HG02763 (cell line): ENCODE measurements at regions not wholly inside any gene's neighbourhood (a gene's known extent, or its start where the extent isn't known, plus 50 kb on each side); places are given as distances from the start of the nearest gene placed in this dataset.
"Not testable (repeated sequence)": the region's sequence is repeated elsewhere in the genome, so short reads cannot be mapped to it uniquely, and the experiment has no call there.

Source experiments
- ATAC-seq: cut with Tn5 transposase; IDR thresholded peaks from one replicate; pipeline ENCODE4 v1.9.1; 2021; ENCODE audit warnings: mild to moderate bottlenecking, moderate library complexity; ENCODE audit not compliant: unreplicated experiment

DNA sequence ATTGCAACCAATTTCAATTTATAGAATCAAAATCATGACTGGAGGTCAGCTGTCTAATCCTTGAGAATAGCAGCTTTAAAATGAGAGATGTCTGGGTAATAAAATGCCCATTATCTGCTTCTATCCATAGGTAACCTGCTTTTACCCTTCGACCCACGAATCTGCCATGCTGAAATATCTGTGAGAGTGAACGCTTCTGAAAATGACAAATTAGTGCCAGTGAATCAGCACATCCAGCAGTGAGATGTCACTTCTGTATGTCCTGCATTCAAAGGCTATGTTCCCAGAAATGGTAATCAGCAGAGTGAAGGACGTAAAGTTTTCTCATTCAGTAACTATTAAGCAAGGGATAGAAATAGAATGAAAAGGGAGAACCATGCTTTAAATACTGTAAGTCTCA lies 532.4 kb upstream of the ITGA1 start:
- no peak for ATAC-seq

DNA sequence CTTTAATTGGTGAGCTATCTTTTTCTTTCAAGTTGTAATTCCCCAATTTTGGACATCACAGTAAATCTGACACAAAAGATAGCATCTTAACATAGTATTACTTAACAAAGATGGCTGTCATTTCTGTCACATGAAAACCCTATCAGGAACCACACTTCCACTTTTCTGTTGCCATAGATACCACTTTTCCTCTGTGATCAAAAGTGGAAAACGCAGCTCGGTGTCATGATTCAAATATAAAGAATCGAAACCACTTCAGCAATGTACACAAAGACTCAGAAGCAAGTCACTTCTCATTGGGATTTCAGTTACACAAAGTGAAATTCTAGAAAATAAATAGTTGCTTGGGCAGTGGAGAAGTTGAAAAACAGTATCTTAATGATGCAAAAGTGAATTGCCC lies 524.9 kb upstream of the ITGA1 start:
- ATAC-seq, result no peak

DNA sequence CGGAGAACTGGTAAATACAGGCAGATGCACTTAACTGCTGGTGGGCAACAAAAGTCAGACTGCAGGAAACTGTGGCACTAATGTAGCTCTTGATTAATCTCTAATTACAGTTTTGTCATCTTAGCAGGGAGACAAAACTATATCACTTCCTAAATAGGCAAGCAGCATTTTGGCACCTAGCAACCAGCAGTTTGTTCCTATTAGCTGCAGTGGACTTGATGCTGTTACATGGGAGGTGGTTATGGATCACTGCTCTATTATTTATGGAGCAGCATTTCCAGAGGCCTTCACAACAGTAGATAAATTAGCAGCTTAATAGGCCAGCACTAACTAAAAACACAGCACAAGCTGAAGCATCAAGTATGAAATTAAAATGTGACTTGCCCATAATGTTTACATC lies 518.3 kb upstream of the ITGA1 start:
- no peak for ATAC-seq

GRCh38 chr5:52269859-52270258 lies 517.9 kb upstream of the ITGA1 start:
- no peak for ATAC-seq

DNA sequence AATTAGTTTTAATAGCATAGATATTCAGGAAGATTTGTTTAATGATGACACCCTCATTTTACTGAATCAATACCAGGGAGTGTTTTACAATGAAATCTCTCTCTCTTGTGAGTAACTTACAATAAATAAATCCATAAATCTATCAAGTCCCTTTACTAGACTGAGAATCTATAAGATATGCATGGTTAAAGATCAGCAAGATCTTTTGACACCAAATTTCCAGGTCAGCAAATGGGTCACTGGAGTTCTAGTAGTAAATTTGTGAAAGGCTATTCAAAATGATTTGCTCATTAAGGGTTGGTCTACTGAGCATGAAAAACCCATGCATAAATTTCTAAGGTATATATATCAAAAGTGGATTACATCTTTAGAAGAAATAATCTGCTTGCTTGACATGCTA lies 512.1 kb upstream of the ITGA1 start:
- ATAC-seq, result no peak

- ATAC-seq, result no peak
These were observed 510.6 kb upstream of the ITGA1 start for GRCh38 chr5:52277101-52277500.

DNA sequence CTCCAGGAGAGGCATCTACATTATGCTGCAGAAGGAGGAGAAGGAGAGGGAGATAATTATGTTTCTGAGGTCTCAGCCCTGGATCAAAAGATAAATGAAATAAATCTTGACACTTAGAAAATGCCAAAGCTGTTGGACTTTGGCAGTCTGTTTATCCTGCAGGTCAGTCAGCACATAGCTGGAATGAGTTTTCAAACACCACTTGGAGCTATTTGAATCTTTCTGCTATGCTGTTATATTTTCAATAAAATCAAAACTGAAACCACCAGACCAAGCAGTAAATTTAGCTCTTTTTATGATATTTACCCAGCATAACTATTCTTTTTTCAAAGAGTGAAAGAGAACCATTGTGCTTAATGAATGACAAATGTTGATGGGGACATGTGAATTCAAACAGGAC lies 505.1 kb upstream of the ITGA1 start:
- no peak for ATAC-seq

DNA sequence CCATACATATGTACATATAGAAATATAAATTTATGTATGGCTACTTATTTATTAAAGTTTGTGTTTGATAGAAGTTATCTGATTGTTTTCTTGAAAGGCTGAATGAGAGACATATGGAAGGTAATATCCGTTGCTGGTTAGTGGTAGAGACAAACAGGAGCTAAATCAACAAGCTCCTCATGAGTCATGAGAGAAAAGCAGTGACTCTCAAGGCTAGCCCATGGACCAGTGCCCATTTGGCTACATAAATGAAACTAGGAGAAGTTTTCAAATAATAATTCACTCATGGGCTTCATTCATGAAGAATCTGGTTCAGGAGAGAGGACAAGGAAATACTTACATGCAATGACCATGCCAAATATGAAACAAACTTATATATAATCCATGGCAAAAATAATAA lies 504.5 kb upstream of the ITGA1 start:
- ATAC-seq, result no peak

DNA sequence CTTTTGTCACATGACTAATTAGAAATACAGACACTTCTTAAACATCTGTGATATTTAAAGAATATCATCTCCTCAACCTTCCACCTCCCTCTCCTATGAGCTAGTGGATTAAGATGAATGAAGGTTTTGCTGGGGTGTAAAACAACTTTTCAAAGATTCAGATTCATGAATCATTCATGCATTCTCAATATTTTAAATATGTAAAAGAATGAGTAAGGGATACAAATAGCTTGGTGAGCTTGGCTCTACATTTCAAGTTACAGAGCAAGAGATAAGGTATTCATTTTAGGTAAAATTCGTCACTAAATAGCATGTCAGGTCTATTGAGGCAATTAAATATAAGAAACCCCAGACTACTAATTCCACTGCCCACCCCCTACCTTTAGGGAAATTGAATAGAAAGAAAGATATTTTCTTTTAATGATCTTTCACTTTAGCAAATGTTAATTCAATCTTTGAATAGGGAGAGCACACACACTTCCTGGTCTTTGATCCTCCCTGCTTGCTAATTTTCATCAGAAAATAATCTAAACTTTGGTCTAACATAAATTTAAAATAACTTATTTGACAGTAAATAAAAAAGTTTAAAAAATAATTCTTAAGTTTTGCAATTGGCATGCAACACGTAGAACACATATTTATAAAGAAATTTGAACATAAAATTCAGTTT lies 486.9 kb upstream of the ITGA1 start:
- ATAC-seq, result no peak

GRCh38 chr5:52304816-52305215 lies 482.9 kb upstream of the ITGA1 start:
- not testable (repeated sequence) for ATAC-seq

- ATAC-seq, result no peak
These were observed 459.4 kb upstream of the ITGA1 start for GRCh38 chr5:52328220-52328806.

- no peak for ATAC-seq
These were observed 456.0 kb upstream of the ITGA1 start for GRCh38 chr5:52331725-52332124.

- no peak for ATAC-seq
These were observed 453.3 kb upstream of the ITGA1 start for GRCh38 chr5:52334367-52334766.

DNA sequence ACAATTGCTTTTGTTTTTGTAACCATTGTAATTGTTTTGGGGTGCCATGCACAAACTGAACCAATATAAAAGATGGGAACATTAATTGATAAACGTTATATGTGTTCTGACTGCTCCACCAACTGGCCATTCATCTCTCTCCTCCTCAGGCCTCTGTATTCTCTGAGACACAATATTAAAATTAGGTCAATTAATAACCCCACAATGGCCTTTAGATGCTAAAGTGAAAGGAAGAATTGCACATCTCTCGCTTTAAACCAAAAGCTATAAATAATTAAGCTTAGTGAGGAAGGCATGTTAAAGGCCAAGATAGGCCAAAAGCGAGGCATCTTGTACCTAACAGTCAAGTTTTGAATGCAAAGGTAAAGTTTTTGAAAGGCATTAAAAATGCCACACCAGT lies 448.4 kb upstream of the ITGA1 start:
- no peak for ATAC-seq

DNA sequence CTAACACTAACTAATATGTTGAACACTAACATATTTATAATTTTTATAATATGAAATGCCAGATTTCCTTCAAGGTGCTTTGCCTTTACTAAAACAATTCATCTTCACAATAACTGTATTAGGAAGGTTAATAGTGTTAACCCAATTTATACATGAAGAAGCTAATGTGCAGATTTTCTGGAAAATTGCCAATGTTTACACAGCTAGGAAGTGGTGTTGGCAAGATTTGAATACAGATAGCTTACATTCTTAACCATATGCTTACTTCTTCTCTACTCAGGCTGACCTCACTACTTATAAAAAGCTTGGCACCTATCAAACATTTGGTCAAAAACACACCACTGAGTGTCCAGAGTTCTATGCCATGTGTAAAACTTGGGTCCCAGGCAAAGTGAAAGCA lies 445.4 kb upstream of the ITGA1 start:
- ATAC-seq, result no peak

- ATAC-seq, result no peak
These were observed 431.3 kb upstream of the ITGA1 start for GRCh38 chr5:52356311-52356918.

GRCh38 chr5:52359261-52359660 lies 428.5 kb upstream of the ITGA1 start:
- ATAC-seq, result no peak

DNA sequence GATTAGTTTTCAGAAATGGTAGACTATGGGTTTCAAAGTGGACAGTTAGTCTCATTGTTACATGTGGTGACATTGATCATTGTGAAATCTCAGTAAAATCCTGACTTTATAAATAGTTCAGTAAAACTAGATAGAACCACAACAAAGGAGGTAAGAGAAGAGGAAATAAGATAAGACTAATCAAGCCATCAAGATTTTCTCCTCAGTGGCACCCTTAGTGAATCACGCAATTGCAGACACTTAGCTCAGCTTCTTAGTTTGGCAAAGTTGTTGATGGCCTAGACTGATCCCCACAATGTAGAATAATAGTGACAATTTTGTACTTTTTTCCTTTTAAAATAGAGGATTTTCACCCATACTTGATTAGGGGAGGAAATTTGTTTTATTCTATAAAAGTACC lies 426.7 kb upstream of the ITGA1 start:
- ATAC-seq, result no peak

GRCh38 chr5:52374286-52374685 lies 413.4 kb upstream of the ITGA1 start:
- no peak for ATAC-seq

DNA sequence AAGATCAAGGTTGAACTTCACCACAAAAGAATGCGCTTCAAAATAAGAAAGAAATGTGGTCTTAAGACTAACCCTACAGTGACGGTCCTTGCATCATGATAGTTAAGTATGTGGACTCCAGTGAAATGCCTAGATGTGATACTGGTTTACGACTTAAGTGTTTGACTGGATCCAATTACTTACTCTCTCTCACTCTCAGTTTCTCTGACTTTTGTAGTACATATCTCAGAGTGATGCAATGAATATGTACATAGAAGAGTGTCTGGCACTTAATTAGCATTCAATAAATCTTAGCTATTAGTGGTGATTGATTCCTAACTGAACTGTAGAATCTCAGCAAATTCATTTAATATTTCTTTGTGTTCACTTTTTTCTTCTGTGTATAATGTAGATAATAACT lies 411.7 kb upstream of the ITGA1 start:
- no peak for ATAC-seq

DNA sequence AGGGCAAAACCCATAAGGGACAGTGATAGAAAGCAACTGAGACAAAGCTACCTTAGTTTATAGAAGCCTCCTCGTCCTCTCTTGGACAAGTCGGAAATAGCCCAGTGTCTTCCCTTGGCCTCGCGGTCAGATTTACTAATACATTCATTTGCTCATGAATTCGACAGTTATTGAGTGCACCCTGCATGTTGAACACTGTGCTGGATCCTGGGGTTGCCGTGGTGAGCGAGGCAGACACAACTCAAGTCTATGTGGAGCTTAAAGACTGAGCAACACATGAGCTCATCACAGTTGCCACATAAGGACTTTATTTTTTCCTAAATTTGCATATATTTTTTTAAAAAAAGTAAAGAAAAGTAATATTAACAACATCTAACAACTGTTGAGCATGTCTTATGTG lies 411.1 kb upstream of the ITGA1 start:
- ATAC-seq, result no peak

DNA sequence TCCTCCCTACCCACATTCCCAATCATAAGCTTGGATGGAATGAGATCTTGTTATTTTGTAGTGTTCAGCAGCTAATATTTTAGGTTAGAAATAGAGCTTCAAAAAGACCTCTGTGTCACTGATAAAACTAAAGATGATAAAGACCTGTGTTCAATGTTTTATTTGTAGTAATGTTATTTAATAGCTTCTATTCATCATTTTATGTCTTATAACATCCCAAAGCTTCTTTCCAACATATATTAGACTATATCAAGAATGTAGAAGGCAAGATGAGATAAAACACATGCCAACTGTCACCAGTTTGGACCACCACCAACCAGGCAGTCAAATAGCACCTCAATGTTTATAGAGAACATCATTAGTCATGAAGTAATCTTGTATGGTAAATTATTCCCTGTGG lies 409.5 kb upstream of the ITGA1 start:
- no peak for ATAC-seq

- ATAC-seq, result no peak
These were observed 399.4 kb upstream of the ITGA1 start for GRCh38 chr5:52388349-52388748.
